Ascending aorta (tissue), 2 donors: ENCODE measurements at regions not wholly inside any gene's neighbourhood (a gene's known extent, or its start where the extent isn't known, plus 50 kb on each side); places are given as distances from the start of the nearest gene placed in this dataset.
"Not testable (repeated sequence)": the region's sequence is repeated elsewhere in the genome, so short reads cannot be mapped to it uniquely, and the experiment has no call there.

Experiments used
- DNase-seq, 2 donors: peaks; one replicate each; pipeline ENCODE4 v3.0.0-alpha.2; 2019; ENCODE audit warnings: low spot score in 2 of 2
- H3K27ac ChIP-seq, 2 donors: fragments of 200-600 bp; sonication (generic); one replicate each; pipeline ENCODE4 v1.5.1; 2016 to 2017; ENCODE audit warnings: mild to moderate bottlenecking in 1 of 2
- H3K27me3 ChIP-seq: fragments of 200-600 bp; sonication (generic); one replicate; pipeline ENCODE4 v1.5.1; 2017
- H3K36me3 ChIP-seq, 2 donors: fragments of 200-600 bp; sonication (generic); one replicate each; pipeline ENCODE4 v1.5.1; 2016
- H3K4me1 ChIP-seq, 2 donors: fragments of 200-600 bp; sonication (generic); one replicate each; pipeline ENCODE4 v1.5.1; 2016 to 2017; ENCODE audit warnings: mild to moderate bottlenecking in 1 of 2
- H3K4me3 ChIP-seq, 2 donors: fragments of 200-600 bp; sonication (generic); one replicate each; pipeline ENCODE4 v1.5.1; 2016 to 2017; ENCODE audit warnings: mild to moderate bottlenecking in 1 of 2
- H3K9me3 ChIP-seq, 2 donors: fragments of 200-600 bp; sonication (generic); one replicate each; pipeline ENCODE4 v1.5.1; 2016
- intact Hi-C: fragments of 100-400 bp; cut with DNase I; formaldehyde crosslinking; loops from one replicate; pipeline ENCODE4 v1.15.1; 2023
- TF ChIP-seq, protein P1 (sequence below), 3 experiments: fragments of 200-600 bp in 2 of 3; fragments of 450-650 bp in 1 of 3; sonication (generic) in 2 of 3; IDR thresholded peaks; one replicate each; pipeline ENCODE4 v1.5.1; 2016 to 2019; ENCODE audit warnings: antibody characterized with exemption in 3 of 3, mild to moderate bottlenecking in 1 of 3, moderate library complexity in 1 of 3

DNA sequence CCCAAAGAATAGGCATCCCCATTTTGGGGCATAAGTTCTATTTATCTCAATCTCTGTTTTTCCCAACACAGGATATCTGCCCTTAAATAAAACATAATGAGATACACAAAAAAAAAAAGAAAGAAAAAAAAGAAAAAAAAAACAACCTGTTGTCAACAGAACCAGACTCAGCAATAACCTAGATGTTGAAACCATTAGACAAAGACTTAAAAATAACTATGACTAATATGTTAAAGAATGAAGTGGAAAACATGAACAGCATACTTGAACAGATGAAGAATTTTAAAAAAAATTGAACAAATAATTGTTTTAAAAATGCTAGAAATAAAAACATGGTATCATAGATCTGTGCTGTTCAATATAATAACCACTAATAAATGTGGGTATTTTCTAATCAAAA is 93.4 kb upstream of the RXFP1 start:
- Histone ChIP-seq H3K4me1 (no peaks in the 10 kb centered on the region), H3K27me3 (no peaks in the 10 kb centered on the region), H3K9me3 (no peaks in the 10 kb centered on the region), H3K27ac (no peak overlapping the region), H3K36me3 (no peaks in the 10 kb centered on the region), H3K4me3 (no peak overlapping the region)
- no peak for DNase-seq
- intact Hi-C loops = no loop called here
- TF ChIP-seq, protein P1, sequence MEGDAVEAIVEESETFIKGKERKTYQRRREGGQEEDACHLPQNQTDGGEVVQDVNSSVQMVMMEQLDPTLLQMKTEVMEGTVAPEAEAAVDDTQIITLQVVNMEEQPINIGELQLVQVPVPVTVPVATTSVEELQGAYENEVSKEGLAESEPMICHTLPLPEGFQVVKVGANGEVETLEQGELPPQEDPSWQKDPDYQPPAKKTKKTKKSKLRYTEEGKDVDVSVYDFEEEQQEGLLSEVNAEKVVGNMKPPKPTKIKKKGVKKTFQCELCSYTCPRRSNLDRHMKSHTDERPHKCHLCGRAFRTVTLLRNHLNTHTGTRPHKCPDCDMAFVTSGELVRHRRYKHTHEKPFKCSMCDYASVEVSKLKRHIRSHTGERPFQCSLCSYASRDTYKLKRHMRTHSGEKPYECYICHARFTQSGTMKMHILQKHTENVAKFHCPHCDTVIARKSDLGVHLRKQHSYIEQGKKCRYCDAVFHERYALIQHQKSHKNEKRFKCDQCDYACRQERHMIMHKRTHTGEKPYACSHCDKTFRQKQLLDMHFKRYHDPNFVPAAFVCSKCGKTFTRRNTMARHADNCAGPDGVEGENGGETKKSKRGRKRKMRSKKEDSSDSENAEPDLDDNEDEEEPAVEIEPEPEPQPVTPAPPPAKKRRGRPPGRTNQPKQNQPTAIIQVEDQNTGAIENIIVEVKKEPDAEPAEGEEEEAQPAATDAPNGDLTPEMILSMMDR (IDR thresholded peaks at IDR 0.05) = no peak

DNA sequence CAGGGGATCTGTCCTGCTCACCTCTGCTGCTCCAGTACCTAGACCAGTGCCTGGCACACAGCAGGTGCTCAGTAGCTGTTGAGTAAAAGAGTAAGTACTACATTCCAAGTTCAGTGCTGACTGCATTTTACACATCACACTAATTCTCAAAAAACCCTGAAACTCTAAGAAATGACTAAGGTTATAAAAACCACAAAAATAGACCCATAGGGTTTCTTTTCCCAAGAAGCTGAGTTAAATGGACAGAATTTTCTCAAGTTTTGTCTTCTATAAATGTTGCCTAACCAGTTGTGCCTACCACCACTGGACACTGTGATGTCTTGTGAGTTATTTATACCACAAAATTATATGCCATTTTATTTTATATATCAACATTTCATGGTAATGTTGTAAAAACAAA is 78.9 kb upstream of the RXFP1 start:
- Histone ChIP-seq H3K9me3 (no peaks in the 10 kb centered on the region), H3K4me3 (no peak overlapping the region), H3K27ac (no peak overlapping the region), H3K36me3 (no peaks in the 10 kb centered on the region), H3K4me1 (no peaks in the 10 kb centered on the region), H3K27me3 (no peaks in the 10 kb centered on the region)
- TF ChIP-seq, protein P1 (IDR thresholded peaks at IDR 0.05) = no peak
- intact Hi-C loops = no loop called here
- no peak for DNase-seq

DNA sequence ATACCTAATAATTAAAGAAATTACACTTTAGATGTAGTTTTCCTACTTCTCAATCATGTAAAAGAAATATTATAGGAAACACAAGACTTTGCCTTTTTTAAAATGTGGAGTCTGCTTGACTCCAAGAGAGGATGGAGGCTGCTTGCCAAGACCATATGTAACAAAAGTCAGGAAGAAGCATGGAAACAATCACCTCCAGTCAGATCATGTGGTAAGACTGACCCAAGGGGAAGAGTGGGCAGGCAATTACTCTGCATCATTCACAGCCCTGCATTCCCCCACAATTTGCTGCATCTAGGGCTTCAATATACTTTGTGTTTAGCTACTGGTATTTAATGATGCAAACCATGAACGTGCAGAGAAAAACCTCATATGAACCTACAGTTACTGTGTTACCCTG is 78.0 kb upstream of the RXFP1 start:
- intact Hi-C loops = no loop called here
- H3K27ac ChIP-seq = no peak overlapping the region
- H3K4me1 ChIP-seq = no peaks in the 10 kb centered on the region
- no peaks in the 10 kb centered on the region for H3K9me3 ChIP-seq
- H3K4me3 ChIP-seq = no peak overlapping the region
- TF ChIP-seq, protein P1 (IDR thresholded peaks at IDR 0.05) = no peak
- H3K27me3 ChIP-seq = no peaks in the 10 kb centered on the region
- no peaks in the 10 kb centered on the region for H3K36me3 ChIP-seq
- no peak for DNase-seq

DNA sequence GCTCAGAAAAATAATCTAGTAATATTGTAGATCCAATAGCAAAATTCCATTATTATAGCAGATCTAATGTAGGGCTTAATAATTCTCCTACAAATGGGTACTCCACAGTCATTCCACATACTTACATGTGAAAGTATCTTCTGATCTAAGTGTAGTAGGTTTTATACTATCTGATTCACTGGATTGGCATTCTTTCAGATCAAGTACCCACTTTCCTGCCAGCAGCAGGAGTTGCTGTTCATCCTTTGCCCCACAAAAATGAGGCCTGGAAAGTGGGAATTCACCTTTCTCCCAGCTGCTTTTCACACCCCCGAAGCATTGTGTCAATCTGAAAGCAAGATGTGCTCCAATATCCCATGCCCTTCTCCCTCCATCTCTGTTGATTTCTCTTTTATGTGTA is 77.1 kb upstream of the RXFP1 start:
- Histone ChIP-seq H3K9me3 (no peaks in the 10 kb centered on the region), H3K27me3 (no peaks in the 10 kb centered on the region), H3K4me1 (no peaks in the 10 kb centered on the region), H3K36me3 (no peaks in the 10 kb centered on the region), H3K27ac (no peak overlapping the region), H3K4me3 (no peak overlapping the region)
- intact Hi-C loops = no loop called here
- TF ChIP-seq, protein P1 (IDR thresholded peaks at IDR 0.05) = no peak
- DNase-seq = no peak

DNA sequence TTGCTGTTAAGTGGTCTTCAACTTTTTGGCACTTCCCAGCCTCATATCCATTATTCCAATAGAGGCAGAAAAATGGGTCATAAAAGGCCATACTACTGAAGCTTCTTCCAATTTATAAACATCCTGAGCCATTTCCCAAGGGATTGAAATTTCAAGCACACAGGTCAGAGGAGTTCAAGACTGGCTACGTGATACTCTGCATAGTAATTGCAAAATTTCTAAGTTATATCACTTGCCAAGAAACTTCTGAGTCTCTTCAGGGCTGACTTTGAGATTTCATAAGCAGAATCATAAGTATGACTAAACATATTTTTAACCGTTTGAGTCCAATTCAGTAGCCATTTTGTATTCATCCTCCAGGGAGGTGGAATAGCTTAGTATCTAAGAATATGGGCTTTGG is 75.6 kb upstream of the RXFP1 start:
- Histone ChIP-seq H3K27me3 (no peaks in the 10 kb centered on the region), H3K27ac (no peak overlapping the region), H3K4me1 (no peaks in the 10 kb centered on the region), H3K9me3 (no peaks in the 10 kb centered on the region), H3K4me3 (no peak overlapping the region), H3K36me3 (no peaks in the 10 kb centered on the region)
- no peak for DNase-seq
- intact Hi-C loops = no loop called here
- TF ChIP-seq, protein P1 (IDR thresholded peaks at IDR 0.05) = no peak

DNA sequence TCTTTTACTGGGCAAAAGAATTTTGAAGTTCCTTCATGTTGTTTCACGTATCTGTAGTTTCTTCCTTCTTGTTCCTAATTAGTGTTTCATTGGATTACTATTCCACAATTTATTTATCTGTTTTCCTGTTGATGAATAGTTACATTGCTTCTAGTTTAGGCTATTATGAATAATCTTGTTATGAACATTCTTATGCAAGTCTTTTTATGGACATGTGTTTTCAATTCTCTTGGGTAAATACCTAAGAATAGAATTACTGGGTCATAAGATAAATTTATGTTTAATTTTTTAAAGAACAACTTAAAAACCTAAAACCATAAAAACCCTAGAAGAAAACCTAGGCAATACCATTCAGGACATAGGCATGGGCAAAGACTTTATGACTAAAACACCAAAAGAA is 70.9 kb upstream of the RXFP1 start:
- H3K27ac ChIP-seq = no peak overlapping the region
- no peaks in the 10 kb centered on the region for H3K9me3 ChIP-seq
- H3K4me1 ChIP-seq = no peaks in the 10 kb centered on the region
- no peak overlapping the region for H3K4me3 ChIP-seq
- no peaks in the 10 kb centered on the region for H3K36me3 ChIP-seq
- H3K27me3 ChIP-seq = no peaks in the 10 kb centered on the region
- intact Hi-C loops = no loop called here
- TF ChIP-seq, protein P1 (IDR thresholded peaks at IDR 0.05) = no peak
- DNase-seq = no peak

DNA sequence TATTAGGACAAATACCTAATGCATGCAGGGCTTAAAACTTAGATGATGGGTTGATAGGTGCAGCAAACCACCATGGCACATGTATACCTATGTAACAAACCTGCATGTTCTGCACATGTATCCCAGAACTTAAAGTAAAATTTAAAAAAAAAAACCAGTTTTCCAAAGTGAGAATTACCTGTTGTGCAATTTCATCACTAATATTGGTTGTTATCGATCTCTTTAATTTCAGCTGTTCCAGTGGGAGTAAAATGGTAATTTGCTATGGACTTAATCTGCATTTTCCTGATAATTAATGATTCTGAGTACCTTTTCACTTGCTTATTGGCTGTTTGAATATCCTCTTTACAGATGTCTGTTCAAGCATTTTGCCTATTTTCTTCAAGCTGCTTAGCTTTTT is 69.6 kb upstream of the RXFP1 start:
- intact Hi-C loops, H3K27me3 ChIP-seq, DNase-seq, H3K36me3 ChIP-seq, H3K27ac ChIP-seq, H3K9me3 ChIP-seq, H3K4me1 ChIP-seq, H3K4me3 ChIP-seq: not testable (repeated sequence)
